ENCODE measurements at regions not wholly inside any gene's neighbourhood (a gene's known extent, or its start where the extent isn't known, plus 50 kb on each side); places are given as distances from the start of the nearest gene placed in this dataset.

GRCh38 chr4:116438417-116438816, 647.0 kb downstream of the TRAM1L1 start:
- DNase-seq (ENCODE audit: low read depth), result no peak

DNA sequence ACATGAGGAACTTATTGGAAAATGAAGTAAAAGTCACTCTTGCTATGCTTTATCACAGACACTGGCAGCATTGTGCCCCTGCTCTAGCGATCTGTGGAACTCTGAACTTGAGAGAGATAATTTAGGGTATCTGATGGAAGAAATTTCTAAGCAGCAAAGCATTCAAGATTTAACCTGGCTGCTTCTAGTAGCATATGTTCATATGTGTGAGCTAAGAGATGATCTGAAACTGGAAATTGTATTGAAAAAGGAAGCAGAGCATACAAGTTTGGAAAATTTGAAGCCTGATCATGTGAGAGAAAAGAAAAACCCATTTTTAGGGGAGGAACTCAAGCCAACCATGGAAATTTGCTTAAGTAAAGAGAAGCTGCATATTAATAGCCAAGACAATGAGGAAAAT, 657.7 kb downstream of the TRAM1L1 start:
- DNase-seq (ENCODE audit: low read depth), result no peak

- DNase-seq (ENCODE audit: low read depth), result no peak
Observed at GRCh38 chr4:116413222-116413621, 672.2 kb downstream of the TRAM1L1 start.

GRCh38 chr4:116401293-116401692, 684.1 kb downstream of the TRAM1L1 start:
- DNase-seq (ENCODE audit: low read depth), result no peak

DNA sequence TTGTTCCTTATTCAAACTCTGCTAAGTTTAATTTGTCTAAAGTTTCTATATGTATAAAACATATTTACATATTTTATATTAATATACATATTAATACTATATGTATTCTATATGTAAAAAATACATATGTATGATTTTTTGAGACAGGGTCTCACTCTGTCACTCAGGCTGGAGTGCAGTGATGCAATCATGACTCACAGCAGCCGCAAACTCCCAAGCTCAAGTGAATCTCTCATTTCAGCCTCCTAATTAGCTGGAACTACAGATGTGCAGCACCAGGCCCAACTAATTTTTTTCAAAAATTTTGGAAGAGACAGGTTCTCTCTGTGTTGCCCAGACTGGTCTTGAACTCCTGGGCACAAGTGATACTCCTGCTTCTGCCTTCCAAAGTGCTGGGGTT, 684.9 kb downstream of the TRAM1L1 start:
- no peak for DNase-seq (ENCODE audit: low read depth)

- DNase-seq (ENCODE audit: low read depth), result no peak
Observed at GRCh38 chr4:116397714-116398113, 687.7 kb downstream of the TRAM1L1 start.

- DNase-seq (ENCODE audit: low read depth), result no peak
Observed at GRCh38 chr4:116397291-116397690, 688.1 kb downstream of the TRAM1L1 start.

DNA sequence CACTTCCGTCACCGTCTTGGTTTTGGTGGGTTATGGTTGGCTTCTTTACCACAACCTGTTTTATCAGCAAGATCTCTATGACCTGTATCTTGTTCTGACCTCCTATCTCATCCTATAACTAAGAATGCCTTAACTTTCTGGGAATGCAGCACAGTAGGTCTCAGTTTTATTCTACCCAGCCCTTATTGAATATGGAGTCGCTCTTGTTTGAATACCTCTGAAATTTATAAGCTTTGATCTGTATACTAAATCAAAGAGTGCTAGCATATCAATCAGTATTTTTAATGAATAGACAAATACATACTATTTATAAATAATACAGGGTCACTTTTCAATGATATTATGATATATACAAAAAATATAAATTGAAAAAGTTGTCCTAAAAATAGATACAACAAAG, 690.0 kb downstream of the TRAM1L1 start:
- DNase-seq (ENCODE audit: low read depth), result no peak

GRCh38 chr4:116391020-116391419, 694.4 kb downstream of the TRAM1L1 start:
- no peak for DNase-seq (ENCODE audit: low read depth)

DNA sequence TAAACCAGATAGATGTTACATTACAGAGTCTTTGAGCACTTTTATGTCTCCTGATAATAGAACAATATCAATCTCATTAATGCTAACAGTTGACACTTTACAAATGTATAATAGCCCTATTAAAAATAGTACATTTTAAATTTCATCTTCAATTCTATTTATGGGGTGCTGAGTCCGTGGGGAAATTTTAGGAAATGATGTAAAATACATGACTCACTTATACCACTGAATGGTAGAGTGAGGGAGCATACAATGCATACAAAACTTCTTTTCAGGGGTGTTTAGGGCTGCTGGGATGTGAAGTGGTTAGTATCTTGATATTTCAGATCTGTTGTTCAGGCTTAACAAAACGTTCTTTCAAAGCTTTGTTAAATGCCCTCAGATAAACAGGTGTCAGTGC, 696.2 kb downstream of the TRAM1L1 start:
- DNase-seq (ENCODE audit: low read depth), result no peak

DNA sequence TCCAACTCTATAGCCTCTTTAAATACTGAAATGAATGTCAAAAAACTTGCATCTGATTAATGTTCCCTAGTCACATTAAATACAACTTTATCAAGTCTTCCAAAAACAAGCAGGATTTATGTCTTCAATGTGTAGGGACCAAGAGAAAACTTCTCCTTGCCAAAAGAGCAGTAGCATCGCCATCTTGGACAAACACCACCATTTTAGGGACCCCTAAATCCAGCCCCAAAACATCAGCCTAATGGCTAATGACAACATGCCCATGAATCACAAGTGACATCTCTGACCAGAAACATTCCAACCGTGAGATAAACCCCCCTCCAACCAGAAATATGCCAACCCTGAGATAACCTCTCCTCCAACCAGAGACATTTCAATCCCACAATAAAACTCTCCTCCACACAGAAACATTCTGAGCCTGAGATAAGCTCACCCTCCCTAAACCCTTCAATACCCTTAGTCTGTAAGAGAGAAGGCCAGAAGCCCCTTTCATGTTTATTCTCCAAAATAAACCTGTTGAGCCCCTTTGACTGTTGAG, 697.4 kb downstream of the TRAM1L1 start:
- DNase-seq (ENCODE audit: low read depth), result no peak

- no peak for DNase-seq (ENCODE audit: low read depth)
Observed at GRCh38 chr4:116386856-116387255, 698.5 kb downstream of the TRAM1L1 start.

DNA sequence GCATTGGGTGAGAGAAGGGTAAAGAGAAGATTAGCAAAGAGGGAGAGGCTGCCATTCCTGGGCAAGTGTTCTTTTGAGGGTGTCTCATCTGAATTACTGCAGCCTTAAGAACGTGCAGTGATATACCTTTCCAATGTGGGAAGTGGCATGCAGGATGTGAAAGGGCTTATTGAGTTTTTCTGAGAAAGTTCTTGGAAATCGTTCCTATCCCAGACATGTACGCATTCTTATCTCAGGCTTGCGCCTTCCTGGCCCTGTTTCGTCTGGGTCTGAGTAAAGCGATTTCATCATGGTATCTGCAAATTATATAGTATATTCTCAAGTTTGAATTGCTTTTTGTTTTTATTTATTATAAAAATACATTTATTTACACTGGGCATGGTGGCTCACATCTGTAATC, 699.8 kb downstream of the TRAM1L1 start:
- no peak for DNase-seq (ENCODE audit: low read depth)

DNA sequence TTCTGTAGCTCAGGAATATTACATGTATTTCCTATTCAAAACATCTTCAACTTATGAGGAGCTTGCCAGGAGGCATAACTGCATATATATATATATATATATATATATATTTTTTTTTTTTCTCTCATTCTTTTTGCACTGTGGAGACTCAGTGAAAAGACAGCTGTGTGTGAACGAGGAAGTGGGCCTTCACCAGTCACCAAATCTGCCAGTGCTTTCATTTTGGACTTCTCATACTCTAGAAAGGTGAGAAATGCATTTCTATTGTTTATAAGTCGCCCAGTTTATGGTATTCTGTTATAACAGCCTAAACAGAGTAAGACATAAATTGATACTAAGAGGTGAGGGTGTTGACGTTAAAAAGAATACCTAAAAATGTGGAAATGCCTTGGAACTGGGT, 710.6 kb downstream of the TRAM1L1 start:
- no peak for DNase-seq (ENCODE audit: low read depth)

DNA sequence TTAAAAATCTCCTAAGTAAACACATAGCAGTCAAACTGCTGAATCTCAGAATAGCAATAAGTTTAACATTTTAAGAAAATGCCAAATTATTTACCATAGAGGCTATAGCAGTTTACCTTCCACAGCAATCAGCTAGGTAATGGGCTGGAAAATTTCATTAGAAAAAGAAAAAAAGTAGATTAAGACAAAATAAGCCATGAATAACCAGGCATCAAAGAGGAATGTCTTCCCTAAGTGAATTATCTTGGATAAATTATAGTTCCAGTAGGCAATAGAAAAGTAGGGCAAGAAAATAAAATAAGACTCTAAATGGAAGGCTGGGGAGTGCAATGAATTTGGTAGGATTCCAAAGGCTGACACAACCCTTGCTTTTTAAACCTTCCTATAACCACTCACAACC, 722.8 kb downstream of the TRAM1L1 start:
- DNase-seq (ENCODE audit: low read depth), result no peak

GRCh38 chr4:116361790-116362189, 723.6 kb downstream of the TRAM1L1 start:
- no peak for DNase-seq (ENCODE audit: low read depth)

DNA sequence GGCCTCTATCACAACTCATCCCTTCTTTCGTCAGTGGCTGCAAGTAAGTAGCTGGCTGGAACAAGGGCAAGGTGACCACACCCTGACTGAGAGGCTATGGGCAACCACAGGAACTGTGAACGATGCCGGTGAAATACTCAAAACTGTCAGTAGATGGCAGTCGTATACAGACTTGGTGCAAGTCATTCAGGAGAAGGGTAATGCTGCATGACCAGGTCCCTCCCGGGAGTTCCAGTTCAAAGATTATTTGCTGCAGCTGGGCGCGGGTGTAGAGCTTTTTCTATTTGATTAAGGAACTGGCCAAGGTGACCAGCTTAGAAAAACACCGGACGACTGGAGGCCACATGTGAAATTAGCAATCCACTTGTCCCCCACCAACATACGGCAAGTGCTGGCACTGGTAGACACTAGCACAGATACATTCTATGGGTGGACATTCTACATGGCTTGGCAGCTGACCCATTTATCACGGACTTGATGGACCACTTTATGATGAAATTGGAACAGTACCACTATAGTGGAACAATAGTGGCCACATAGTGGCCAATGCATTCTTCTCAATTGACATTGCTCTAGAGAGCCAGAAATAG, 726.6 kb downstream of the TRAM1L1 start:
- peak; percentile 11 for DNase-seq (ENCODE audit: low read depth)

DNA sequence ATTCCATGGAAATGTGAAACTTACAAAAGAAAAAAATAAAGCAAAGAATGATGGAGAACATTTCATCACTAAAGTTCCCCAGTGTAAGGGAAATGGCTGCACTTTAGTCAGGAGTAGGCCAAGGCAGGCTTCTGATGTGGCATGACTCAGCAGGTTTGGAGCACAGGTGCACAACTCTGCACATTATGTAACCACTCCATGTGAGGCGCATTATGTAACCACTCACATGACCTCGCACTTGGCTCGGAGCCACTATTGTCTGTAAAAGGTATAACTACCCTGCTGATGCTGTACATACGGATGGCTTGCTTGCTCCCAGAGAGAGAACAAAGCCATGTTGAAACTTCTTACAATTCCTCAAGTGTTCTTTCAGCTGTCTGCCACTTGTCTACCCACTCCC, 727.6 kb downstream of the TRAM1L1 start:
- no peak for DNase-seq (ENCODE audit: low read depth)

DNA sequence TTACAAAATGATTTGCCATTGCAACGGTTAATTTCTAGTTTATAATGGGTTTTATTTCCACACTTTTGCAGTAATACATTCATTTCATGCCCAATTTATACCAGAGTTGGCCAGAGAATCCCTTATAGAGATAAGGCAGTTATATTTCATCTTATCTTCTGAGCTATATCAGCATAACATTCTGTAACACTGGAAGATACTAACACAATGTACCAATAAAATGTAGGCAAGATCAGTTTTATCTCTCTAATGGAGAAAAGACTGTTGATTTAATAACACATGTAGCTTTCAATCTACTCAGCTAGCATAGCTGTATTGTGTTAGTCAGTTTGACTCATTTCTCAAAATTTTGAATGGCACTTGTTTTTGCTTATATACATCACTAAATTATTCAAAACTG, 738.6 kb downstream of the TRAM1L1 start:
- no peak for DNase-seq (ENCODE audit: low read depth)

DNA sequence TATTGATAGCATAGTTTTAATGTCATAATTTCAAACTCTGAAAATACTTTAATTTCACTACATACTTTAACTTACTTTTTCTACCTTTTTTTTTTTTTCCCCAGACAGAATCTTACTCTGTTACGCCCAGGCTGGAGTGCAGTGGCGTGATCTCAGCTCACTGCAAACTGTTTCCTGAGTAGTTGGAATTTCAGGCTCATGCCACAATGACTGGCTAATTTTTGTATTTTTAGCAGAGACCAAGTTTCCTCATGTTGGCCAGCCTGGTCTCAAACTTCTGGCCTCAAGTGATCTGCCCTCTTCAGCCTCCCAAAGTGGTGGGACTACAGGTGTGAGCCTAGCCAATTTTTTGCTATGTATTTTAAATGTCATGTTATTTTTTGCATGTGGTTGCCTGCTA, 741.6 kb downstream of the TRAM1L1 start:
- DNase-seq (ENCODE audit: low read depth), result no peak

- no peak for DNase-seq (ENCODE audit: low read depth)
Observed at GRCh38 chr4:116342143-116342542, 743.2 kb downstream of the TRAM1L1 start.

DNA sequence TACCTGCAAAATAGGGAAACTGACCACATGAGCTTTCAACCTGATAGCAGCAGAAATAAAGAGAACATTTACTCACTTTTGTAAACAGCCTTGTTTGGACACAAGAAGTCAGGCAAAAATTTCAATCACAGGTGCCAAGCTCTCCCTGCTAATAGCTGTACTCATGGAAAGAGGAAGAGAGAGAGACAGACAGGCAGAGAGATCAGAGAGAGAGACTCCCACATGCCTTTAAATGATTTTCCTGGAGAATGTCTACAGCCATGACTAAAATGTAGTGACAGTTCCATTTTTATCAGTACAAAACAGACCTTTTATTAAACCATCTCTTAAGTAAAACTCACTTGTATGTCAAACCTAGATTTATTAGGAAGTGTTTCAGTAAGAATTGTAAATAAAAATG, 752.9 kb downstream of the TRAM1L1 start:
- DNase-seq (ENCODE audit: low read depth), result no peak

DNA sequence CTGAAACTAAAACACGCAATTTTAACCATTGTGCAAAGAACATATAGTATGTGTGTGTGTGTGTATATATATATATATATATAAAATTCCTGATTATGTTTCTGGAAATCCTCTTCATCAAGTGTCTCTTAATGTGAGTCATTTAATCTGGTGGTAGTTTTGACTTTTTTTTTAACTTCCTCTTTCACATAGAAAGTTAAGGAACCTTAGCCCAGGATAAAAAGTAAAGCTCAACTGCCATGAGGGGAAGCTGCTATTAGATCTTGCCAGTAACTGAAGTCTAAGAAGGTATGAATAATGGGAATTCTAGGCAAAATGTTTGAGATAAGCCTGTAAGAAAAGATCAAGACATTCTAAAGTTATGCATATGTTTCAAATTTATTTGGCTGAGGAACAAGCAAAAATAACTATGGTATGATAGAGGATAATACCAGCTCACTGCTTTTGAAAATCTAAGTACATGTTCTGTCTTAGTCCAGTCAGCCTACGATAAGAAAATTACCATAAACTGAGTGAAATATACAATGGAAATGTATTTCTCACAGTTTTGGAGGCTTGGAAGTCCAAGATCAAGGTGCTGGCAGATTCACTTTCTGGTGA, 757.0 kb downstream of the TRAM1L1 start:
- DNase-seq (ENCODE audit: low read depth), result no peak

DNA sequence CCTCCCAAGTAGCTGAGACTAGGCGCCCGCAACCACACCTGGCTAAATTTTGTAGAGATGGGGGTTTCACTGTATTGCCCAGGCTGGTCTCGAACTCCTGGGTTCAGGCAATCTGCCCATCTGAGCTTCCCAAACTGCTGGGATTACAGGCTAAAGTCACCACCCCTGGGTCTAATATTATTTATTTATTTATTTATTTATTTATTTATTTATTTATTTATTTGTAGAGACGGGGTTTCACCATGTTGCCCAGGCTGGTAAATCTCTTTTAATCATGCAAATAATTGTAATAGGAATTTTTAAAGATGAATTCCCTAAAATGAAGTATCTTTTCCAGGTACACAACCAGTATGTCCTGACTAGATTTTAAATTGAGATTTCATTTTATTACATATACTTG, 761.8 kb downstream of the TRAM1L1 start:
- DNase-seq (ENCODE audit: low read depth), result no peak

Data from GM04503 (cell line).